K562 (cell line): ENCODE measurements at regions not wholly inside any gene's neighbourhood (a gene's known extent, or its start where the extent isn't known, plus 50 kb on each side); places are given as distances from the start of the nearest gene placed in this dataset.

ENCODE experiments used
- ATAC-seq: fragments of 200-7000 bp; cut with Tn5 transposase; 3 replicates; pipeline ENCODE4 v1.9.1; 2020; ENCODE audit warnings: moderate library complexity
- BruUV-seq: library from RNA; stranded (reverse); fragments of 400-500 nt; replicated peaks from 2 replicates; lab custom pipeline; 2021; lab: Mats Ljungman, UMichigan
- CTCF ChIA-PET: fragments of 300-600 bp; formaldehyde crosslinking; extraction: SDS; loops from one replicate; lab custom pipeline; 2021; ENCODE audit warnings: low intra/inter-chr PET ratio; lab: Yijun Ruan, JAX
- POLR2A ChIA-PET: fragments of 300-600, 350-650 bp; sonication (Branson Sonifier 250); formaldehyde crosslinking; extraction: SDS; loops from one replicate; lab custom pipeline; 2021; ENCODE audit warnings: antibody characterized with exemption, inconsistent platforms; lab: Yijun Ruan, JAX
- DNase-seq, 4 experiments: peaks; one replicate each; pipeline versions ENCODE4 v3.0.0 to v3.0.0-alpha.2; 2011 to 2018; ENCODE audit warnings: low spot score in 3 of 4, mixed read lengths in 3 of 4; ENCODE audit errors: extremely low read depth in 1 of 4
- FAIRE-seq: peaks from 2 replicates; lab custom pipeline; 2011; peaks lifted over from hg19 to GRCh38; lab: Jason Lieb, UNC
- H2AFZ ChIP-seq: 2 replicates; pipeline ENCODE4 v1.6.0; 2011; ENCODE audit warnings: low read depth, low read length, control low read depth, inconsistent platforms
- H3K27ac ChIP-seq: fragments of 200-600 bp; 3 replicates; pipeline ENCODE4 v1.8.0; 2011; ENCODE audit warnings: low read depth, mild to moderate bottlenecking, control low read depth, inconsistent platforms, low read length, moderate library complexity, mixed read lengths; ENCODE audit errors: extremely low read depth
- H3K27me3 ChIP-seq, 2 experiments: fragments of 300-600 bp in 1 of 2; 2 replicates in 1 of 2; 3 replicates in 1 of 2; pipeline versions ENCODE4 v1.6.0 to v1.8.0; 2011; ENCODE audit warnings: inconsistent platforms in 2 of 2, low read length in 2 of 2, mild to moderate bottlenecking in 1 of 2, mixed read lengths in 1 of 2, moderate library complexity in 1 of 2; ENCODE audit not compliant: control insufficient read depth in 2 of 2, insufficient read depth in 2 of 2
- H3K36me3 ChIP-seq: fragments of 300-600 bp; 3 replicates; pipeline ENCODE4 v1.8.0; 2011; ENCODE audit warnings: mild to moderate bottlenecking, low read length, inconsistent platforms; ENCODE audit not compliant: control insufficient read depth, insufficient read depth
- H3K4me1 ChIP-seq, 2 experiments: fragments of 200-600 bp in 1 of 2; replicated peaks in 1 of 2; 2 replicates in 1 of 2; 3 replicates in 1 of 2; pipeline versions ENCODE4 v1.5.1 to v1.8.0; 2011; ENCODE audit warnings: inconsistent platforms in 2 of 2, low read length in 2 of 2, mild to moderate bottlenecking in 1 of 2, mixed read lengths in 1 of 2, moderate library complexity in 1 of 2; ENCODE audit not compliant: control insufficient read depth in 2 of 2, insufficient read depth in 2 of 2
- H3K4me2 ChIP-seq: 2 replicates; pipeline ENCODE4 v1.6.1; 2011; ENCODE audit warnings: low read length, control low read depth, inconsistent platforms, mixed read lengths; ENCODE audit not compliant: insufficient read depth
- H3K4me3 ChIP-seq: fragments of 200-600 bp; sonication (generic), shearing (Covaris generic); 2 replicates; pipeline ENCODE4 v1.5.1; 2016; ENCODE audit warnings: control low read depth, inconsistent platforms
- H3K79me2 ChIP-seq: fragments of 200-600 bp; 3 replicates; pipeline ENCODE4 v1.8.0; 2011; ENCODE audit warnings: low read length, inconsistent platforms; ENCODE audit not compliant: control insufficient read depth, insufficient read depth
- H3K9ac ChIP-seq, 2 experiments: 2 replicates each; pipeline versions ENCODE4 v1.6.0 to v1.6.1; 2011; ENCODE audit warnings: low read depth in 2 of 2, low read length in 2 of 2, control low read depth in 1 of 2, inconsistent platforms in 1 of 2, mild to moderate bottlenecking in 1 of 2, mixed read lengths in 1 of 2; ENCODE audit not compliant: insufficient read depth in 1 of 2
- H3K9me1 ChIP-seq: one replicate; pipeline ENCODE4 v1.6.0; 2011; ENCODE audit warnings: inconsistent platforms, mild to moderate bottlenecking, low read length, moderate library complexity; ENCODE audit not compliant: control insufficient read depth, insufficient read depth
- H3K9me3 ChIP-seq: replicated peaks from 2 replicates; pipeline ENCODE4 v1.5.1; 2011; ENCODE audit warnings: low read depth, low read length, inconsistent platforms; ENCODE audit not compliant: control insufficient read depth, insufficient read depth
- H4K20me1 ChIP-seq: replicated peaks from 2 replicates; pipeline ENCODE4 v1.6.1; 2011; ENCODE audit warnings: low read length, inconsistent platforms, mixed read lengths; ENCODE audit not compliant: control insufficient read depth, insufficient read depth
- CBFB ChIP-seq: sonication (generic); formaldehyde crosslinking; IDR thresholded peaks from 2 replicates; pipeline ENCODE4 v1.4.0; 2020; ENCODE audit warnings: mild to moderate bottlenecking, missing genetic modification reagents
- CHCHD3 ChIP-seq: fragments of 250-450 bp; sonication (Bioruptor Pico); IDR thresholded peaks from 2 replicates; pipeline ENCODE4 v2.1.2; 2022; ENCODE audit warnings: mild to moderate bottlenecking
- CREB1 ChIP-seq, 2 experiments: sonication (generic) in 1 of 2; formaldehyde crosslinking in 1 of 2; IDR thresholded peaks; 2 replicates each; pipeline versions ENCODE4 v1.6.1 to v1.8.0; 2012 to 2022; ENCODE audit warnings: inconsistent platforms in 1 of 2, mild to moderate bottlenecking in 1 of 2, missing genetic modification reagents in 1 of 2, moderate library complexity in 1 of 2
- EHMT2 ChIP-seq: fragments of 450-650 bp; IDR thresholded peaks from 2 replicates; pipeline ENCODE4 v1.6.1; 2018; ENCODE audit warnings: antibody characterized with exemption
- ETV6 ChIP-seq, 3 experiments: fragments of 150-350 bp in 1 of 3; sonication (generic) in 1 of 3; formaldehyde crosslinking in 1 of 3; IDR thresholded peaks; 2 replicates each; pipeline versions ENCODE4 v1.6.1 to v1.8.0; 2014 to 2022; ENCODE audit warnings: borderline replicate concordance in 2 of 3, low read depth in 2 of 3, antibody characterized with exemption in 1 of 3, low read length in 1 of 3, mild to moderate bottlenecking in 1 of 3, missing genetic modification reagents in 1 of 3
- KAT2B ChIP-seq: IDR thresholded peaks from one replicate; pipeline ENCODE4 v1.6.1; 2012; ENCODE audit warnings: low read depth, mild to moderate bottlenecking, control low read depth, inconsistent platforms, low read length, moderate library complexity
- MLX ChIP-seq, 2 experiments: fragments of 450-650 bp in 1 of 2; sonication (generic) in 1 of 2; formaldehyde crosslinking; conservative IDR thresholded peaks; 2 replicates each; pipeline versions ENCODE4 v1.4.0 to v1.8.1; 2020 to 2022; ENCODE audit warnings: mild to moderate bottlenecking in 1 of 2, missing genetic modification reagents in 1 of 2
- SMARCB1 ChIP-seq: IDR thresholded peaks from 2 replicates; pipeline ENCODE4 v1.6.1; 2011; ENCODE audit warnings: improper control_type of control experiment, low read depth; ENCODE audit not compliant: insufficient read length
- ZBTB8A ChIP-seq: fragments of 450-650 bp; IDR thresholded peaks from 2 replicates; pipeline ENCODE4 v1.6.1; 2018; ENCODE audit warnings: mild to moderate bottlenecking, moderate library complexity; ENCODE audit not compliant: partially characterized antibody
- ZC3H11A ChIP-seq: IDR thresholded peaks from 2 replicates; pipeline ENCODE4 v1.6.1; 2012; ENCODE audit warnings: low read depth, low read length, improper control_type of control experiment
- ZNF75A ChIP-seq: fragments of 450-650 bp; formaldehyde crosslinking; IDR thresholded peaks from 2 replicates; pipeline ENCODE4 v1.4.0; 2020; ENCODE audit warnings: mild to moderate bottlenecking
- WGBS: fragments of 100-300 bp; shearing (Covaris generic); methylation state at CpG from one replicate; pipeline ENCODE4 v1.1.6; 2016; ENCODE audit warnings: low coverage, mixed read lengths; ENCODE audit not compliant: insufficient coverage; ENCODE audit errors: missing lambda C conversion rate; 5-methylcytosine and 5-hydroxymethylcytosine counted together
- in situ Hi-C: fragments of 300-500 bp; cut with MboI; formaldehyde crosslinking; loops from 4 replicates; pipeline ENCODE4 v1.15.0; 2018; ENCODE audit warnings: inconsistent platforms, mixed read lengths
- intact Hi-C: fragments of 100-400 bp; cut with micrococcal nuclease; formaldehyde crosslinking; loops from 2 replicates; pipeline ENCODE4 v1.14.2; 2022
- TF ChIP-seq, protein P1 (sequence below): fragments of 450-650 bp; formaldehyde crosslinking; IDR thresholded peaks from 2 replicates; pipeline ENCODE4 v1.4.0; 2020; ENCODE audit warnings: mild to moderate bottlenecking, moderate library complexity
- TF ChIP-seq, protein P2 (sequence below): sonication (generic); formaldehyde crosslinking; IDR thresholded peaks from 2 replicates; pipeline ENCODE4 v1.8.0; 2023; ENCODE audit warnings: mild to moderate bottlenecking, missing genetic modification reagents

DNA sequence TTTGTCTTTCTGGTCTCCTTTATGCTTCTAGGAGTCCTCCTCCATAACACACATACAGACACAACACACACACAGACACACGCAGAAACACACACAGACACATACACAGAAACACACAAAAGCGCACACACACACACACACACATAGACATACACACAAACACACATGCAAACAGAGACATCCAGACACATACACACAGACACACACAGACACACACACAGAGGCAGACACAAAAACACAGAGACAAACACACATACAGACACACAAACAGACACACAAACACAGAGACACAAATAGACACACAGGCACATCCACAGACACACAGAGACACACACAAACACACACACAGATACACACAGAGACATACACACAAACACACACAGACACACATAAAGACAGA, 220.2 kb downstream of the IRX2 start:
- Histone ChIP-seq H3K9me1 (no peaks in the 10 kb centered on the region), H4K20me1 (no peaks in the 10 kb centered on the region; the same call in 1 of the 2 replicates), H3K27me3 (peaks cover 0 to 10% of the 10 kb centered on the region in 2 experiments; a peak in 1 of 5 replicates)
- TF ChIP-seq ZNF75A (CRISPR knock-in tag) = no peak
- TF ChIP-seq MLX (CRISPR knock-in tag; conservative IDR thresholded peaks at IDR 0.05) = no peak
- TF ChIP-seq ZBTB8A = no peak
- TF ChIP-seq, protein P1, sequence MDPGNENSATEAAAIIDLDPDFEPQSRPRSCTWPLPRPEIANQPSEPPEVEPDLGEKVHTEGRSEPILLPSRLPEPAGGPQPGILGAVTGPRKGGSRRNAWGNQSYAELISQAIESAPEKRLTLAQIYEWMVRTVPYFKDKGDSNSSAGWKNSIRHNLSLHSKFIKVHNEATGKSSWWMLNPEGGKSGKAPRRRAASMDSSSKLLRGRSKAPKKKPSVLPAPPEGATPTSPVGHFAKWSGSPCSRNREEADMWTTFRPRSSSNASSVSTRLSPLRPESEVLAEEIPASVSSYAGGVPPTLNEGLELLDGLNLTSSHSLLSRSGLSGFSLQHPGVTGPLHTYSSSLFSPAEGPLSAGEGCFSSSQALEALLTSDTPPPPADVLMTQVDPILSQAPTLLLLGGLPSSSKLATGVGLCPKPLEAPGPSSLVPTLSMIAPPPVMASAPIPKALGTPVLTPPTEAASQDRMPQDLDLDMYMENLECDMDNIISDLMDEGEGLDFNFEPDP = no peak
- no peak for TF ChIP-seq KAT2B
- TF ChIP-seq ETV6 (IDR thresholded peaks at IDR 0.05; ENCODE audit: borderline replicate concordance in 1 of 2, low read depth in 2 of 2, low read length in 1 of 2) = no peak
- TF ChIP-seq ETV6 (CRISPR knock-in tag; IDR thresholded peaks at IDR 0.05; ENCODE audit: borderline replicate concordance) = no peak
- TF ChIP-seq EHMT2 = no peak
- TF ChIP-seq ZC3H11A = no peak
- TF ChIP-seq CREB1 (IDR thresholded peaks at IDR 0.05) = no peak
- TF ChIP-seq CREB1 (CRISPR knock-in tag; IDR thresholded peaks at IDR 0.05) = no peak
- TF ChIP-seq CBFB (CRISPR knock-in tag) = no peak
- no peak for TF ChIP-seq CHCHD3
- TF ChIP-seq SMARCB1 = no peak
- TF ChIP-seq, protein P2, sequence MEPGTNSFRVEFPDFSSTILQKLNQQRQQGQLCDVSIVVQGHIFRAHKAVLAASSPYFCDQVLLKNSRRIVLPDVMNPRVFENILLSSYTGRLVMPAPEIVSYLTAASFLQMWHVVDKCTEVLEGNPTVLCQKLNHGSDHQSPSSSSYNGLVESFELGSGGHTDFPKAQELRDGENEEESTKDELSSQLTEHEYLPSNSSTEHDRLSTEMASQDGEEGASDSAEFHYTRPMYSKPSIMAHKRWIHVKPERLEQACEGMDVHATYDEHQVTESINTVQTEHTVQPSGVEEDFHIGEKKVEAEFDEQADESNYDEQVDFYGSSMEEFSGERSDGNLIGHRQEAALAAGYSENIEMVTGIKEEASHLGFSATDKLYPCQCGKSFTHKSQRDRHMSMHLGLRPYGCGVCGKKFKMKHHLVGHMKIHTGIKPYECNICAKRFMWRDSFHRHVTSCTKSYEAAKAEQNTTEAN (CRISPR knock-in tag) = no peak
- TF ChIP-seq, all 486 proteins: peak for 0
- BruUV-seq = no TSS peak
- Histone ChIP-seq H3K36me3 (no peaks in the 10 kb centered on the region), H2AFZ (no peak overlapping the region), H3K9me3 (0 out of 2 replicates have a peak, but pooled peaks cover 2% of the 10 kb centered on the region), H3K4me3 (no peak overlapping the region), H3K4me1 (no peaks in the 10 kb centered on the region), H3K4me2 (no peak overlapping the region), H3K9ac (no peak overlapping the region), H3K27ac (no peak overlapping the region), H3K79me2 (no peaks in the 10 kb centered on the region)
- 0% methylated on average over 2 of the region's 2 CpGs for WGBS
- in situ Hi-C loops = no loop called here
- FAIRE-seq (no peak), ATAC-seq (no peak), DNase-seq (no peak)
- CTCF ChIA-PET = no interaction called here
- POLR2A ChIA-PET = no interaction called here
- intact Hi-C loops = no loop called here
